Esophagus (tissue), 2 donors: ENCODE measurements at regions not wholly inside any gene's neighbourhood (a gene's known extent, or its start where the extent isn't known, plus 50 kb on each side); places are given as distances from the start of the nearest gene placed in this dataset.

Experiments
- H3K27ac ChIP-seq, 2 donors: one replicate each; pipeline ENCODE4 v1.5.1; 2013; ENCODE audit warnings: low read depth in 2 of 2, mild to moderate bottlenecking in 2 of 2, inconsistent platforms in 1 of 2, low read length in 1 of 2, moderate library complexity in 1 of 2
- H3K27me3 ChIP-seq, 2 donors: one replicate each; pipeline ENCODE4 v1.6.1; 2013; ENCODE audit warnings: low read length in 2 of 2, control low read depth in 1 of 2, mild to moderate bottlenecking in 1 of 2; ENCODE audit not compliant: insufficient read depth in 2 of 2, control insufficient read depth in 1 of 2
- H3K36me3 ChIP-seq, 2 donors: one replicate each; pipeline ENCODE4 v1.6.1; 2013; ENCODE audit warnings: low read length in 1 of 2; ENCODE audit not compliant: control insufficient read depth in 2 of 2, insufficient read depth in 2 of 2
- H3K4me1 ChIP-seq, 2 donors: one replicate each; pipeline ENCODE4 v1.6.1; 2013; ENCODE audit warnings: low read length in 1 of 2; ENCODE audit not compliant: control insufficient read depth in 2 of 2, insufficient read depth in 2 of 2
- H3K4me3 ChIP-seq, 2 donors: one replicate each; pipeline ENCODE4 v1.5.1; 2013; ENCODE audit warnings: low read length in 2 of 2, mild to moderate bottlenecking in 2 of 2, low read depth in 1 of 2, moderate library complexity in 1 of 2
- H3K9me3 ChIP-seq, 2 donors: one replicate each; pipeline ENCODE4 v1.6.1; 2013; ENCODE audit warnings: mild to moderate bottlenecking in 2 of 2, low read depth in 1 of 2, low read length in 1 of 2, moderate library complexity in 1 of 2; ENCODE audit not compliant: control insufficient read depth in 2 of 2, insufficient read depth in 1 of 2
- WGBS, 2 donors: extraction: QIAGEN DNeasy Blood & Tissue Kit; methylation state at CpG; one replicate each; pipeline ENCODE4 v1.1.7; 2013; 5-methylcytosine and 5-hydroxymethylcytosine counted together
- donor health status: healthy with polysubstance abuse.
- donor health status: Bipolar disorder and iron deficiency.

DNA sequence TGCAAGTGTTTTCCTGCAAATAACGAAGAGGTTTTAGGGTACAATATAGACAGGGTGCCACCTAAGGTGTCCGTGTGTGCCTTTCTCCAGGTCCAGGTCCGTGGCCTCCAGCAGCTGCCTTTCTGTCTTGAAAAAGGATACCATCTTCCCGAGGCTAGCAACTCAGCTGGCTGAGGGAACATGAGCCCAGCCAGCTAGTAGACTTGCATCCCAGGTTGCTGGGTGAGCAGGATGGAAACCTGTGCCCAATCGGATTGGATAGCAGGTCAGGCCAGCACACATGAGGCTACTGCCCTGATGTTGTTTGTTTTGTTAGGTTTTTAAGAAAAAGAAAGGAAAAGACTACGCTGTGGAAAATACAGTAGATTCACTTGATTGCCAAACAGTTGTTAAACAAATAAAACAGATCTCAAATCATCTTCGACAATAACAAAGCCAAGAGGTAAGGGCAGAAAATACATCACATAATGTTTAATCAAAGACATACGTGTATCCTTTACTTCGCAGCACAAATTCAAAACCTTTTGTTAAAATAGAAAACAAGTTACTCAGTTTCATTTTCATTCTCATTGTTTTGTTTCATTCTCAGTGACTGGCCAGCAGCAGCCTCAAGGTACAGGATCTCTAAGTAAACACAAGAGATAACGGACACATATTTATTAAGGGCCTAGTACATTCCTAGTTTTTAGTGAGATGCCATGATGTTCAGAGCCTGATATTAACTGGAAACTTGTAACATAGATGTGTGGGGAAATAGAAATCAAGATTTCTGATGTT, 661.2 kb upstream of the NR2F2 start:
- Histone ChIP-seq H3K36me3 (no peaks in the 10 kb centered on the region), H3K9me3 (no peaks in the 10 kb centered on the region), H3K4me1 (no peaks in the 10 kb centered on the region), H3K27ac (peak overlapping the region in 1 of 2 donors; percentile 8), H3K27me3 (no peaks in the 10 kb centered on the region), H3K4me3 (no peak overlapping the region)
- WGBS, 2 donors, result 43 to 48% methylated on average over 10 of the region's 10 CpGs

GRCh38 chr15:95674031-95674430, 656.5 kb upstream of the NR2F2 start:
- Histone ChIP-seq H3K27me3 (no peaks in the 10 kb centered on the region), H3K4me3 (no peak overlapping the region), H3K9me3 (no peaks in the 10 kb centered on the region), H3K27ac (no peak overlapping the region), H3K4me1 (no peaks in the 10 kb centered on the region), H3K36me3 (no peaks in the 10 kb centered on the region)
- 88 to 91% methylated on average over 4 of the region's 4 CpGs for WGBS, 2 donors

GRCh38 chr15:95676500-95676899, 654.0 kb upstream of the NR2F2 start:
- 87 to 90% methylated on average over 3 of the region's 3 CpGs for WGBS, 2 donors
- no peaks in the 10 kb centered on the region for H3K36me3 ChIP-seq
- no peak overlapping the region for H3K27ac ChIP-seq
- no peaks in the 10 kb centered on the region for H3K9me3 ChIP-seq
- H3K4me1 ChIP-seq, result no peaks in the 10 kb centered on the region
- no peaks in the 10 kb centered on the region for H3K27me3 ChIP-seq
- H3K4me3 ChIP-seq, result no peak overlapping the region

DNA sequence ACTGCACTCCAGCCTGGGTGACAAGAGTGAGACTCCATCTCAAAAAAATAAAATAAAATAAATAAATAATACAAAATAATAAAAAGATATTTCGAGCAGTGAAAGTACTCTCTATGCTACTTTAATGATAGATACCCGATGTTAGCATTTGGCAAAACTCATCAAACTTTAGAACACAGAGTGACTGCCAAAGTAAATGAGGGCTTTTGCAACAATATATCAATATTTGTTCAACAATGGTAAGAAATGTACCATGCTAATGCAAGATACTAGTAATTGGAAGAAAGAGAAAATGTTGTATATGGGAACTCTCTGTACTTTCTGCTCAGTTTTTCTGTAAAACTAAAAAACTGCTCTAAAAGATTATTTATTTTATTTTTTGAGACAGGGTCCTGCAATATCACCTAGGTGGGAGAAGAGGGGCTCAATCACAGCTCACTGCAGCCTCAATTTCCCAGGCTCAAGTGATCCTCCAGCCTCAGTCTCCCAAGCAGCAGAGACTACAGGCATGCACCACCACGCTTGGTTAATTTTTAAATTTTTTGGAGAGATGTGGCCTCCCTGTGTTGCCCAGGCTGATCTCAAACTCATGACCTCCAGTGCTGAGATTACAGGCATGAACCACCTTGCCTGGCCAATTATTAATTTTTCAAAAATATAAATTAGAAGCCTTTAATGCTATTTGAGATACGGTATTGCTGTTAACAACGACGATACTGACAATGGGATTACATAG, 650.5 kb upstream of the NR2F2 start:
- Histone ChIP-seq H3K4me3 (no peak overlapping the region), H3K9me3 (no peaks in the 10 kb centered on the region), H3K27ac (no peak overlapping the region), H3K36me3 (no peaks in the 10 kb centered on the region), H3K4me1 (no peaks in the 10 kb centered on the region), H3K27me3 (no peaks in the 10 kb centered on the region)
- WGBS, 2 donors, result 85 to 89% methylated on average over 6 of the region's 6 CpGs

GRCh38 chr15:95680728-95681127, 649.8 kb upstream of the NR2F2 start:
- H3K36me3 ChIP-seq, result no peaks in the 10 kb centered on the region
- H3K9me3 ChIP-seq, result no peaks in the 10 kb centered on the region
- H3K4me1 ChIP-seq, result no peaks in the 10 kb centered on the region
- no peak overlapping the region for H3K27ac ChIP-seq
- 41 to 74% methylated on average over 2 of the region's 2 CpGs for WGBS, 2 donors
- no peaks in the 10 kb centered on the region for H3K27me3 ChIP-seq
- H3K4me3 ChIP-seq, result no peak overlapping the region

- no peak overlapping the region for H3K27ac ChIP-seq
- no peaks in the 10 kb centered on the region for H3K36me3 ChIP-seq
- no peaks in the 10 kb centered on the region for H3K9me3 ChIP-seq
- no peak overlapping the region for H3K4me3 ChIP-seq
- no peaks in the 10 kb centered on the region for H3K27me3 ChIP-seq
- WGBS, 2 donors, result 64 to 68% methylated on average over 5 of the region's 5 CpGs
- H3K4me1 ChIP-seq, result no peaks in the 10 kb centered on the region
These were observed 648.5 kb upstream of the NR2F2 start for GRCh38 chr15:95681836-95682544.

DNA sequence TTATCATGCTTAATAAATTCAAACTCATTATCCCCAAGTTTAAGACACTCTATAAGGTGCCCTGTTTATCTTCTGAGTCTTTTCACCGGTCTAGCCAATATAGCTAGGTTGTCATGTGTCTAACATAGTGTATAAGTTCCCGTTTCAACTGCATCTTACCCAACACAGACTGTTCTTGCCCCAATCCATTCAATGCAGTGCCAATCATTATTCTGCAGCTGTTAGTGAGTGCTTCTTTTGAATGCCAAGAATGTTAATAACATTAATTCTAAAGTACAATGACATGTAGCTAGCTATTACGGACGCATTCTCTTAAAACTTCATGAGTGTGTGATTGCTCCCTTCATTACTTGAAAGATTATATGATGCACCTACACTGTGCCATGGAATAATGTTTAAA, 646.4 kb upstream of the NR2F2 start:
- H3K9me3 ChIP-seq, result no peaks in the 10 kb centered on the region
- 85 to 87% methylated on average over 4 of the region's 4 CpGs for WGBS, 2 donors
- H3K4me1 ChIP-seq, result no peaks in the 10 kb centered on the region
- no peak overlapping the region for H3K4me3 ChIP-seq
- no peaks in the 10 kb centered on the region for H3K36me3 ChIP-seq
- H3K27ac ChIP-seq, result no peak overlapping the region
- no peaks in the 10 kb centered on the region for H3K27me3 ChIP-seq

- H3K27me3 ChIP-seq, result no peaks in the 10 kb centered on the region
- H3K9me3 ChIP-seq, result no peaks in the 10 kb centered on the region
- 32 to 37% methylated on average over 1 of the region's 1 CpG for WGBS, 2 donors
- H3K4me3 ChIP-seq, result no peak overlapping the region
- H3K27ac ChIP-seq, result no peak overlapping the region
- H3K36me3 ChIP-seq, result no peaks in the 10 kb centered on the region
- no peaks in the 10 kb centered on the region for H3K4me1 ChIP-seq
These were observed 645.8 kb upstream of the NR2F2 start for GRCh38 chr15:95684693-95685115.

- H3K27ac ChIP-seq, result no peak overlapping the region
- WGBS, 2 donors, result 83 to 89% methylated on average over 1 of the region's 1 CpG
These were observed 643.4 kb upstream of the NR2F2 start for GRCh38 chr15:95687061-95687460.

More at GRCh38 chr15:95687061-95687460, 643.4 kb upstream of the NR2F2 start:
- H3K4me1 ChIP-seq, result no peaks in the 10 kb centered on the region
- H3K27me3 ChIP-seq, result no peaks in the 10 kb centered on the region
- H3K9me3 ChIP-seq, result no peaks in the 10 kb centered on the region
- no peak overlapping the region for H3K4me3 ChIP-seq
- H3K36me3 ChIP-seq, result no peaks in the 10 kb centered on the region
